Liver (tissue), 8 donors: ENCODE measurements at regions not wholly inside any gene's neighbourhood (a gene's known extent, or its start where the extent isn't known, plus 50 kb on each side); places are given as distances from the start of the nearest gene placed in this dataset.

Experiments
- DNase-seq: peaks from one replicate; pipeline ENCODE4 v3.0.0-alpha.2; 2017; ENCODE audit warnings: low spot score
- H3K27ac ChIP-seq, 2 donors: one replicate each; pipeline ENCODE4 v1.7.0; 2013; ENCODE audit warnings: inconsistent platforms in 2 of 2, low read length in 2 of 2, control low read depth in 1 of 2, low read depth in 1 of 2, mild to moderate bottlenecking in 1 of 2
- H3K27me3 ChIP-seq, 4 donors: one replicate each; pipeline versions ENCODE4 v1.6.1 to v1.7.0; 2013; ENCODE audit warnings: low read length in 3 of 4, inconsistent platforms in 1 of 4, mild to moderate bottlenecking in 1 of 4, moderate library complexity in 1 of 4; ENCODE audit not compliant: control insufficient read depth in 4 of 4, insufficient read depth in 4 of 4
- H3K36me3 ChIP-seq, 4 donors: one replicate each; pipeline versions ENCODE4 v1.6.1 to v1.7.0; 2013; ENCODE audit warnings: low read length in 3 of 4, mild to moderate bottlenecking in 3 of 4, low read depth in 1 of 4, moderate library complexity in 1 of 4; ENCODE audit not compliant: control insufficient read depth in 4 of 4, insufficient read depth in 3 of 4
- H3K4me1 ChIP-seq, 4 donors: one replicate each; pipeline versions ENCODE4 v1.6.1 to v1.7.0; 2013; ENCODE audit warnings: low read length in 3 of 4, mild to moderate bottlenecking in 3 of 4, moderate library complexity in 1 of 4; ENCODE audit not compliant: control insufficient read depth in 4 of 4, insufficient read depth in 4 of 4
- H3K4me3 ChIP-seq, 3 donors: one replicate each; pipeline versions ENCODE4 v1.6.1 to v1.7.0; 2013; ENCODE audit warnings: low read length in 3 of 3, control low read depth in 1 of 3, low read depth in 1 of 3, mild to moderate bottlenecking in 1 of 3
- H3K9ac ChIP-seq, 2 donors: one replicate each; pipeline ENCODE4 v1.7.0; 2013; ENCODE audit warnings: low read length in 2 of 2, mild to moderate bottlenecking in 2 of 2, moderate library complexity in 2 of 2, control low read depth in 1 of 2, low read depth in 1 of 2
- H3K9me3 ChIP-seq, 4 donors: one replicate each; pipeline versions ENCODE4 v1.6.1 to v1.7.0; 2013; ENCODE audit warnings: low read length in 3 of 4; ENCODE audit not compliant: control insufficient read depth in 4 of 4
- ATF3 ChIP-seq: IDR thresholded peaks from 2 replicates; pipeline ENCODE4 v1.6.1; 2016; ENCODE audit warnings: antibody characterized with exemption
- CTCF ChIP-seq: fragments of 150-350 bp; IDR thresholded peaks from 2 replicates; pipeline ENCODE4 v1.5.1; 2017; ENCODE audit warnings: improper control_type of control experiment, low read depth, low read length; ENCODE audit not compliant: missing input control
- EGR1 ChIP-seq, 2 donors: IDR thresholded peaks; 2 replicates each; pipeline ENCODE4 v1.6.1; 2016 to 2018; ENCODE audit warnings: antibody characterized with exemption in 2 of 2, low read depth in 2 of 2
- FOXA1 ChIP-seq: IDR thresholded peaks from 2 replicates; pipeline ENCODE4 v1.6.1; 2016; ENCODE audit warnings: antibody characterized with exemption
- FOXA2 ChIP-seq: IDR thresholded peaks from 2 replicates; pipeline ENCODE4 v1.6.1; 2016; ENCODE audit warnings: antibody characterized with exemption
- GABPA ChIP-seq, 2 donors: IDR thresholded peaks in 1 of 2; conservative IDR thresholded peaks in 1 of 2; 2 replicates each; pipeline ENCODE4 v1.6.1; 2016; ENCODE audit warnings: antibody characterized with exemption in 2 of 2, mild to moderate bottlenecking in 1 of 2, moderate library complexity in 1 of 2
- HNF4A ChIP-seq, 2 donors: conservative IDR thresholded peaks; 2 replicates each; pipeline ENCODE4 v1.6.1; 2016; ENCODE audit warnings: antibody characterized with exemption in 2 of 2, mild to moderate bottlenecking in 2 of 2
- HNF4G ChIP-seq: IDR thresholded peaks from 2 replicates; pipeline ENCODE4 v1.6.1; 2016; ENCODE audit warnings: antibody characterized with exemption
- JUND ChIP-seq, 2 donors: IDR thresholded peaks; 2 replicates each; pipeline ENCODE4 v1.6.1; 2016; ENCODE audit warnings: antibody characterized with exemption in 2 of 2
- MAX ChIP-seq: IDR thresholded peaks from 2 replicates; pipeline ENCODE4 v1.6.1; 2016; ENCODE audit warnings: antibody characterized with exemption
- NR2F2 ChIP-seq: IDR thresholded peaks from 2 replicates; pipeline ENCODE4 v1.6.1; 2016; ENCODE audit warnings: antibody characterized with exemption
- RAD21 ChIP-seq, 2 donors: IDR thresholded peaks; 2 replicates each; pipeline ENCODE4 v1.6.1; 2016; ENCODE audit warnings: antibody characterized with exemption in 2 of 2, mild to moderate bottlenecking in 2 of 2
- REST ChIP-seq: IDR thresholded peaks from 2 replicates; pipeline ENCODE4 v1.6.1; 2016; ENCODE audit warnings: antibody characterized with exemption, mild to moderate bottlenecking
- RXRA ChIP-seq, 2 donors: IDR thresholded peaks; 2 replicates each; pipeline ENCODE4 v1.6.1; 2017 to 2018; ENCODE audit warnings: antibody characterized with exemption in 2 of 2, mild to moderate bottlenecking in 1 of 2
- SP1 ChIP-seq: IDR thresholded peaks from 2 replicates; pipeline ENCODE4 v1.6.1; 2018; ENCODE audit warnings: antibody characterized with exemption, mild to moderate bottlenecking
- TAF1 ChIP-seq: conservative IDR thresholded peaks from 2 replicates; pipeline ENCODE4 v1.6.1; 2016; ENCODE audit warnings: antibody characterized with exemption, mild to moderate bottlenecking
- YY1 ChIP-seq: IDR thresholded peaks from 2 replicates; pipeline ENCODE4 v1.6.1; 2016; ENCODE audit warnings: antibody characterized with exemption, mild to moderate bottlenecking
- ZBTB33 ChIP-seq: IDR thresholded peaks from 2 replicates; pipeline ENCODE4 v1.6.1; 2016; ENCODE audit warnings: antibody characterized with exemption
- WGBS: extraction: QIAGEN DNeasy Blood & Tissue Kit; methylation state at CpG from one replicate; pipeline ENCODE4 v1.1.7; 2013; 5-methylcytosine and 5-hydroxymethylcytosine counted together
- donor health status: healthy.
- donor health status: healthy.
- donor health status: healthy.
- donor health status: healthy.
- donor health status: healthy.

GRCh38 chr10:3701491-3701890 is 83.5 kb downstream of the KLF6 start:
- H3K9ac ChIP-seq = no peak overlapping the region
- no peaks in the 10 kb centered on the region for H3K27me3 ChIP-seq
- H3K9me3 ChIP-seq = no peaks in the 10 kb centered on the region
- no peak for TF ChIP-seq YY1
- TF ChIP-seq HNF4G = no peak
- no peak for TF ChIP-seq CTCF
- no peak for TF ChIP-seq ZBTB33
- TF ChIP-seq GABPA (IDR thresholded peaks at IDR 0.05 in 1 of 2, conservative IDR thresholded peaks at IDR 0.05 in 1 of 2) = no peak
- TF ChIP-seq NR2F2 = no peak
- TF ChIP-seq JUND (IDR thresholded peaks at IDR 0.05) = no peak
- TF ChIP-seq ATF3 = no peak
- no peak for TF ChIP-seq EGR1 (IDR thresholded peaks at IDR 0.05; ENCODE audit: low read depth in 2 of 2)
- TF ChIP-seq REST = no peak
- no peak for TF ChIP-seq RXRA (IDR thresholded peaks at IDR 0.05)
- no peak for TF ChIP-seq HNF4A (conservative IDR thresholded peaks at IDR 0.05)
- no peak for TF ChIP-seq FOXA2
- no peak for TF ChIP-seq TAF1
- no peak for TF ChIP-seq FOXA1
- TF ChIP-seq RAD21 (IDR thresholded peaks at IDR 0.05) = no peak
- no peak for TF ChIP-seq SP1
- TF ChIP-seq MAX = no peak
- H3K27ac ChIP-seq = no peak overlapping the region
- H3K36me3 ChIP-seq = no peaks in the 10 kb centered on the region
- WGBS = 96% methylated on average over 1 of the region's 1 CpG
- no peak for DNase-seq
- peaks cover 0 to 5% (median 2%) of the 10 kb centered on the region in 4 donors for H3K4me1 ChIP-seq
- H3K4me3 ChIP-seq = no peak overlapping the region
